ENCODE measurements at regions not wholly inside any gene's neighbourhood (a gene's known extent, or its start where the extent isn't known, plus 50 kb on each side); places are given as distances from the start of the nearest gene placed in this dataset.

GRCh38 chr3:22908989-22909507 is 294.1 kb upstream of the UBE2E2 start:
- no peaks in the 10 kb centered on the region for H3K27me3 Mint-ChIP-seq
- no peaks in the 10 kb centered on the region for H3K4me1 Mint-ChIP-seq
- no peak for ATAC-seq
- no peaks in the 10 kb centered on the region for H3K9me3 ChIP-seq (ENCODE audit: control insufficient read depth, low read length, poor library complexity, severe bottlenecking)
- H3K27ac Mint-ChIP-seq = no peak overlapping the region
- no peaks in the 10 kb centered on the region for H3K36me3 Mint-ChIP-seq (ENCODE audit: low read depth)
- H3K4me3 Mint-ChIP-seq = no peak overlapping the region
- DNase-seq = no peak

DNA sequence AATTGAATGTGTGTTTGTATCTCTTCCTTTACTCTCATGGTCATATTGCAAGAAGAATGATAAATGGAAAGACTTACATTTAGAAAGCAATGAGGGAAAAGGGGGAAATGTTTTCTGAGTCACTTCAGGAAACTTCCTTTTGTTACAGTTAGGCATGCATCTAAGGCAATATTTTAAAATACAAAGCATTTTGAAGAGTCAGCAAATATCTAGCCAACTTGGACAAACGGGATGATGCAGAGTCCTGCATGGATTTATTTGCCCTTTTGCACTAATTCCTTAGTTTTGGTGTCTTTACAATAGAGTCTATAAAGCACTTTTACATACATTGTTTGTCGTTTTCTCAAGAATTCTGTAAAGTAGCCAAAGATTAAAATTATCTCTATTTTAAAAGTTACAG is 286.2 kb upstream of the UBE2E2 start:
- H3K36me3 Mint-ChIP-seq (ENCODE audit: low read depth) = no peaks in the 10 kb centered on the region
- H3K4me1 Mint-ChIP-seq = no peaks in the 10 kb centered on the region
- H3K27ac Mint-ChIP-seq = no peak overlapping the region
- no peak for ATAC-seq
- H3K4me3 Mint-ChIP-seq = no peak overlapping the region
- no peak for DNase-seq
- no peaks in the 10 kb centered on the region for H3K9me3 ChIP-seq (ENCODE audit: control insufficient read depth, low read length, poor library complexity, severe bottlenecking)
- H3K27me3 Mint-ChIP-seq = no peaks in the 10 kb centered on the region

DNA sequence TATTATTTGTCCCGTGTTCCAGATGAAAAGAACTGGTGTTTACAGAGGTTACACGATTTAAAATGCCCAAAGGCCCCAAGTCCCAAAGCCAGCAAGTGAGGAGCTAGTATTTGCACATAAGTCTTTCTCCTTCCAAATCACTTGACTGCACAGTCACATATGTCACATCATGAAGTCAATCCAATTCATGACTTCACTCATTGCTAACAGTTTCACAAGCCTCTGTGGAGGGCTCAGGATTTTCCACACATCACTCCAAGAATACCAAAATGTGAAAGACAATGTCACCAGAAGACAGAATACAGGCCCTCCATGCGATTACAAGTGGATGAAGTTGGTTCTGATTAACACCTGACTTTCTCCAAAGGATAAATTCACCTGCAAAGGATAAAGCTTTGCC is 283.1 kb upstream of the UBE2E2 start:
- no peak for DNase-seq
- H3K27ac Mint-ChIP-seq = no peak overlapping the region
- H3K4me3 Mint-ChIP-seq = no peak overlapping the region
- H3K27me3 Mint-ChIP-seq = no peaks in the 10 kb centered on the region
- no peaks in the 10 kb centered on the region for H3K36me3 Mint-ChIP-seq (ENCODE audit: low read depth)
- ATAC-seq = no peak
- H3K4me1 Mint-ChIP-seq = no peaks in the 10 kb centered on the region
- no peaks in the 10 kb centered on the region for H3K9me3 ChIP-seq (ENCODE audit: control insufficient read depth, low read length, poor library complexity, severe bottlenecking)

GRCh38 chr3:22922317-22922716 is 280.8 kb upstream of the UBE2E2 start:
- no peak for DNase-seq
- H3K9me3 ChIP-seq (ENCODE audit: control insufficient read depth, low read length, poor library complexity, severe bottlenecking) = no peaks in the 10 kb centered on the region
- Mint-ChIP-seq H3K36me3 (ENCODE audit: low read depth) (no peaks in the 10 kb centered on the region), H3K4me1 (no peaks in the 10 kb centered on the region), H3K4me3 (no peak overlapping the region), H3K27me3 (no peaks in the 10 kb centered on the region), H3K27ac (no peak overlapping the region)
- no peak for ATAC-seq

- Mint-ChIP-seq H3K36me3 (ENCODE audit: low read depth) (no peaks in the 10 kb centered on the region), H3K4me3 (no peak overlapping the region), H3K4me1 (no peaks in the 10 kb centered on the region), H3K27me3 (no peaks in the 10 kb centered on the region), H3K27ac (no peak overlapping the region)
- ATAC-seq (no peak), DNase-seq (no peak)
- no peaks in the 10 kb centered on the region for H3K9me3 ChIP-seq (ENCODE audit: control insufficient read depth, low read length, poor library complexity, severe bottlenecking)
Measured at GRCh38 chr3:22923711-22924110, 279.4 kb upstream of the UBE2E2 start.

DNA sequence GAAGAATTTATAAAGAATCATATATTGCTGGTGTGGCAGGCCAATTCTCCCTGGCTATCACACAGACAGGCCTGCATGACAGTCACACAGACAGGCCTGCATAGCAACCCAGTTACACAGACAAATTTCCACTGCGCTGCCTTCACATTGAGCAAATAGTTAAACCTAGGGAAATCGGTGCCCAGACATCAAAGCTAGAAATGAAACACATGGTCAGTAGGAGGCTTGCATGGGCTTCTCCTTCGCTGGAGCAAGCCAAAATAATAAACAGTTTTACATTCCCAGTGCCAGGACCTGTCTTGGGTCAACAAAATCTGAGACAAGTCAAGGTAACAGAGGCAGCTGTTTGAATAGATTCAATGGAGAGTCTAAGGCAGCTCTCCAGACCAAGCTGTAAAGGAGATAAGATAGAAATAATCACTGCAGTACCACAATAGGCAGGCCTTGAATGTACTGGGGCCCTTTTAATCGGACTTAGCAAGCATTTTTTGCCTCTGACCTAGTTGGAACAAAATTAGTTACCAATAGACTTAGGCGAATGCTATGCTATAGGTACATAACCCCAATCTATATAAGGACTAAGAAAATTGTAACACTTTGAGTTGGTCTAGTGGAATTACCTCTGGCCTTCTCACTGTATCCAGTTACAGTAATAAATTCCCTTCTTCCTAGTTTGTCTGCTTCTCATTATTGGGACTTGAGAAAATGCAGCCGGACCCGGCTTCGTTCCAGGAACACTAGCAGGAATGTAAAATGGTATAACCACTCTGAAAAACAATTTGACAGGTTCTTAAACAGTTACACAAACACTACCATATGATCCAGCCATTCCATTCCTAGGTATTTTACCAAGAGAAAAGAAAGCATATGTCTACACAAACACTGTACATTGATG is 274.7 kb upstream of the UBE2E2 start:
- no peaks in the 10 kb centered on the region for H3K9me3 ChIP-seq (ENCODE audit: control insufficient read depth, low read length, poor library complexity, severe bottlenecking)
- H3K4me1 Mint-ChIP-seq = no peaks in the 10 kb centered on the region
- H3K4me3 Mint-ChIP-seq = no peak overlapping the region
- no peaks in the 10 kb centered on the region for H3K27me3 Mint-ChIP-seq
- DNase-seq = no peak
- no peak overlapping the region for H3K27ac Mint-ChIP-seq
- no peak for ATAC-seq
- no peaks in the 10 kb centered on the region for H3K36me3 Mint-ChIP-seq (ENCODE audit: low read depth)

- H3K27ac Mint-ChIP-seq = no peak overlapping the region
- no peak for ATAC-seq
- H3K4me3 Mint-ChIP-seq = no peak overlapping the region
- no peak for DNase-seq
- no peaks in the 10 kb centered on the region for H3K4me1 Mint-ChIP-seq
- no peaks in the 10 kb centered on the region for H3K36me3 Mint-ChIP-seq (ENCODE audit: low read depth)
- no peaks in the 10 kb centered on the region for H3K9me3 ChIP-seq (ENCODE audit: control insufficient read depth, low read length, poor library complexity, severe bottlenecking)
- H3K27me3 Mint-ChIP-seq = no peaks in the 10 kb centered on the region
Measured at GRCh38 chr3:22933051-22933840, 269.9 kb upstream of the UBE2E2 start.

DNA sequence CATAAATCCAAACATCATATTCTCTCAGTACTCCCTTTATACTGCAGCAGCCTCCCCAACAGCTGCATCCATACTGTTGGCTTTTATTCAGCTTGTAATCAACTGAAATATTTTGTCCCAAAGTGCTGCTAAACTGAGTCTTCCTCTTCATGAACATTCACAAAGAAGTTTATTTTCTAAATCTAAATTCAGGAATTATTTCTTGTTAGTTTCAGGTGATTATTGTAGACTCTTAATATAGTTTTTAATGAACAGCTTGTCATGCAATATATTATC is 269.3 kb upstream of the UBE2E2 start:
- no peaks in the 10 kb centered on the region for H3K36me3 Mint-ChIP-seq (ENCODE audit: low read depth)
- no peaks in the 10 kb centered on the region for H3K4me1 Mint-ChIP-seq
- ATAC-seq (no peak), DNase-seq (no peak)
- no peak overlapping the region for H3K27ac Mint-ChIP-seq
- H3K27me3 Mint-ChIP-seq = no peaks in the 10 kb centered on the region
- H3K9me3 ChIP-seq (ENCODE audit: control insufficient read depth, low read length, poor library complexity, severe bottlenecking) = no peaks in the 10 kb centered on the region
- H3K4me3 Mint-ChIP-seq = no peak overlapping the region

DNA sequence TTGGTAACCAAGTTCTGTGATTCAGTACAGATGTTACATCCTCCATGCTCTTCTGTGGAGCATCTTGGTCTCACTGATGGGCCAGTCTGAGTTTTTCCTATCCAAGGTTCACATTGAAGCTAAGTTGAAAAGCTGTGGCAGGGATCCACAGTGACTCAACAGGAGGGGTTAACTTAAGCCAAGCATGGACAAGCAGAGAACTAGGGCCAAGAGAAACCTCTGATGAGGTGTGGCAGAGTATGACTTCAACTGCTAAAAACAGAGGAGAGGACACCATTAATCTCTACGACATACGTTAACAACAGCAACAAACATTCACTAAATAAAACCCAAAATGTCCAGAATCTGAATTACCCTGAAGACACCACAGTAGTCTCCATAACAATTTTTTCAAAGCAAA is 268.1 kb upstream of the UBE2E2 start:
- no peak for DNase-seq
- Mint-ChIP-seq H3K36me3 (ENCODE audit: low read depth) (no peaks in the 10 kb centered on the region), H3K27ac (no peak overlapping the region), H3K4me1 (no peaks in the 10 kb centered on the region), H3K4me3 (no peak overlapping the region), H3K27me3 (no peaks in the 10 kb centered on the region)
- no peaks in the 10 kb centered on the region for H3K9me3 ChIP-seq (ENCODE audit: control insufficient read depth, low read length, poor library complexity, severe bottlenecking)
- no peak for ATAC-seq

GRCh38 chr3:22937536-22937935 is 265.6 kb upstream of the UBE2E2 start:
- no peaks in the 10 kb centered on the region for H3K9me3 ChIP-seq (ENCODE audit: control insufficient read depth, low read length, poor library complexity, severe bottlenecking)
- ATAC-seq = no peak
- Mint-ChIP-seq H3K4me1 (no peaks in the 10 kb centered on the region), H3K36me3 (ENCODE audit: low read depth) (no peaks in the 10 kb centered on the region), H3K27me3 (no peaks in the 10 kb centered on the region), H3K27ac (no peak overlapping the region), H3K4me3 (no peak overlapping the region)
- DNase-seq = no peak

DNA sequence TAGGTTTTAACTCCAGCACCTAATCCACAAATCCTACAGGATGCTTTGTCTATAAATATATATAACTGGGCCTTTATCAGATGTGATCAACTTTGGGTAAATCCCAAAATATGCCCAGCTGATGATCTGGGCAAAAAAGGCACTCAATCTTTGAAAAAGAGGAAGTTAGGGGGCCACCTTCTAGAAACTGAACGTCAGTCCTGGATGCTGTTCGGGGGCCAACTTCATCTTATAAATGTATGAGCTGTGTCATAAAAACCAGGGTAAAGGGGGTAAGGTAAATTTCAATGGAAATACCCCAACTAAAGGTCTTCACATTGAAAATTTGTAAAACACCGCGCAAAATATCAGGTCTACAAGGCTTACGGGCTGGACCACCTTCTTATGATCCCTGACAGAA is 264.4 kb upstream of the UBE2E2 start:
- H3K9me3 ChIP-seq (ENCODE audit: control insufficient read depth, low read length, poor library complexity, severe bottlenecking) = no peaks in the 10 kb centered on the region
- Mint-ChIP-seq H3K27me3 (no peaks in the 10 kb centered on the region), H3K4me1 (no peaks in the 10 kb centered on the region), H3K27ac (no peak overlapping the region), H3K36me3 (ENCODE audit: low read depth) (no peaks in the 10 kb centered on the region), H3K4me3 (no peak overlapping the region)
- ATAC-seq (no peak), DNase-seq (no peak)

GRCh38 chr3:22939349-22939748 is 263.8 kb upstream of the UBE2E2 start:
- no peak overlapping the region for H3K27ac Mint-ChIP-seq
- DNase-seq (no peak), ATAC-seq (no peak)
- H3K27me3 Mint-ChIP-seq = no peaks in the 10 kb centered on the region
- no peak overlapping the region for H3K4me3 Mint-ChIP-seq
- H3K4me1 Mint-ChIP-seq = no peaks in the 10 kb centered on the region
- H3K9me3 ChIP-seq (ENCODE audit: control insufficient read depth, low read length, poor library complexity, severe bottlenecking) = no peaks in the 10 kb centered on the region
- H3K36me3 Mint-ChIP-seq (ENCODE audit: low read depth) = no peaks in the 10 kb centered on the region

- no peaks in the 10 kb centered on the region for H3K27me3 Mint-ChIP-seq
- H3K9me3 ChIP-seq (ENCODE audit: control insufficient read depth, low read length, poor library complexity, severe bottlenecking) = no peaks in the 10 kb centered on the region
- H3K27ac Mint-ChIP-seq = no peak overlapping the region
- H3K4me3 Mint-ChIP-seq = no peak overlapping the region
- ATAC-seq = no peak
- no peak for DNase-seq
- no peaks in the 10 kb centered on the region for H3K36me3 Mint-ChIP-seq (ENCODE audit: low read depth)
- no peaks in the 10 kb centered on the region for H3K4me1 Mint-ChIP-seq
Measured at GRCh38 chr3:22940285-22940684, 262.8 kb upstream of the UBE2E2 start.

DNA sequence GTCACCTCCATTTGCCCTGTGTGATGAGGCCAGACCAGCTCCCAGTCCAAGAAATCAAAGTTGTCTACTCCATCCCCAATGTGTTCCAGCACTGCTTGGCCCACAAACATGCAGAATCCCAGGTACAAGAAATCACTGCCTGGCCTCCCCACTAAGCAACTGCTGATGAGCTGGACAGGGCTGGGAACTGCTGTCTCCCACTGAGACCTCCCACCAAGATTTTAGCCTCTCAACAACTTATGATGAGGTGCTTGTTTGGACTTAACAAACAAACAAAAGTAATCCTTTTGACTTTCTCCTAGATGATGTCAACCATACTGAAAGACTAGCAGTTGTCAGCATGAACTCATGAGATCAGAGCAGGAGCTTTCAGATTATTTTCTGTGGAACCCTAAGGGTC is 260.1 kb upstream of the UBE2E2 start:
- no peak overlapping the region for H3K27ac Mint-ChIP-seq
- DNase-seq (no peak), ATAC-seq (no peak)
- no peaks in the 10 kb centered on the region for H3K4me1 Mint-ChIP-seq
- no peaks in the 10 kb centered on the region for H3K36me3 Mint-ChIP-seq (ENCODE audit: low read depth)
- H3K4me3 Mint-ChIP-seq = no peak overlapping the region
- no peaks in the 10 kb centered on the region for H3K27me3 Mint-ChIP-seq
- no peaks in the 10 kb centered on the region for H3K9me3 ChIP-seq (ENCODE audit: control insufficient read depth, low read length, poor library complexity, severe bottlenecking)

Data from T-helper 17 cell (primary cell).